Peyer's patch (tissue), 4 donors: ENCODE measurements at regions not wholly inside any gene's neighbourhood (a gene's known extent, or its start where the extent isn't known, plus 50 kb on each side); places are given as distances from the start of the nearest gene placed in this dataset.

Source experiments
- DNase-seq, 3 donors: peaks; one replicate each; pipeline ENCODE4 v3.0.0-alpha.2; 2017 to 2019
- H3K27ac ChIP-seq, 4 donors: fragments of 200-600 bp; sonication (generic); one replicate each; pipeline ENCODE4 v1.5.1; 2016 to 2019
- H3K27me3 ChIP-seq, 2 donors: fragments of 200-600 bp; sonication (generic); one replicate each; pipeline ENCODE4 v1.5.1; 2019
- H3K36me3 ChIP-seq, 3 donors: fragments of 200-600 bp; sonication (generic); one replicate each; pipeline ENCODE4 v1.5.1; 2016 to 2019
- H3K4me1 ChIP-seq, 4 donors: fragments of 200-600 bp; sonication (generic); one replicate each; pipeline ENCODE4 v1.5.1; 2016 to 2019
- H3K4me3 ChIP-seq, 4 donors: fragments of 200-600 bp; sonication (generic); 1 replicate in 3 of 4; 2 replicates in 1 of 4; pipeline ENCODE4 v1.5.1; 2016 to 2019; ENCODE audit warnings: mild to moderate bottlenecking in 1 of 4
- H3K9me3 ChIP-seq, 4 donors: fragments of 200-600 bp; sonication (generic); one replicate each; pipeline ENCODE4 v1.5.1; 2016 to 2019; ENCODE audit warnings: mild to moderate bottlenecking in 1 of 4
- POLR2A ChIP-seq, 2 donors: fragments of 450-650 bp; IDR thresholded peaks; one replicate each; pipeline ENCODE4 v1.5.1; 2017; ENCODE audit warnings: antibody characterized with exemption in 2 of 2, mild to moderate bottlenecking in 2 of 2, moderate library complexity in 2 of 2
- TF ChIP-seq, protein P1 (sequence below), 6 experiments: fragments of 450-650 bp in 4 of 6; fragments of 200-600 bp in 2 of 6; sonication (generic) in 1 of 6; IDR thresholded peaks; one replicate each; pipeline ENCODE4 v1.5.1; 2017 to 2019; ENCODE audit warnings: antibody characterized with exemption in 6 of 6, mild to moderate bottlenecking in 3 of 6, moderate library complexity in 1 of 6

DNA sequence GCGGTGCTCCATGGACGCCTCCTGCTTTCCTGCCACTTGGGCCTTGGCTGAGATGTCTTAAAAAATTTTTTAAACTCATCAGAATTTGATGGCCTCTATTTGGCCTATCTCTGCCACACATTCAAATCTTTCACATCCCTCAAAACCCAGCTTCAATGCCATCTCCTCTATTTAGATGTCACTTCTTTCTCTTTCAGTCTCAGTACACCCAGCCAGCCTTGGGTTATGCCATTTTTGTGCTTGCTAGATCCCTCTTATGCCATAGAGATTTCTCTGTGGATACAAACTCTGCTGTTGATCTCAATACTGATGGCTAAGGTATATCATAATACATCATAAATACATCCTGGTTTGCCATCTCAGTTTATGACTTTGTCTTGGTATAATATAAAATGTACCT, 222.3 kb upstream of the TPRG1 start:
- Histone ChIP-seq H3K27ac (peak overlapping the region; percentile 69 to 90 (median 84)), H3K4me1 (peaks cover 0 to 37% (median 8%) of the 10 kb centered on the region in 4 donors)

DNA sequence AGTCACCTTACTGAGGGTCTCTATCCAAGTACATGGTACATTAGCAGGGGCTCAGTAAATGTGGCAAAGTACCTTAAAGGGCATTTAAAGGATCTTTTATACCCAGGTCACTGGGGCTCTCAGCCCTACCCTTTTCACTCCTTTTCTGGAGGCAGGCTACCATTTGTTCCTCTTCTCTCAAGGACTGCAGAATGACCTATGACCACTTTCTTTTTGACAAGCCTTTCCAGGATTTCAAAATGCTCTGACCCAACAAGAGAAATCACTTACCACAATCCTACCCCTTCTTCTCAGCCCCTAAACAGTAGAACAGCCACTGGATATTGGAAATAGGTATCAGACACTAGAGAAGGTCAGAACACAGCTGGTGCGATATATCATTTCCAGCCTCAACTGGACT, 221.8 kb upstream of the TPRG1 start:
- no peak for TF ChIP-seq POLR2A (IDR thresholded peaks at IDR 0.05)
- TF ChIP-seq, protein P1, sequence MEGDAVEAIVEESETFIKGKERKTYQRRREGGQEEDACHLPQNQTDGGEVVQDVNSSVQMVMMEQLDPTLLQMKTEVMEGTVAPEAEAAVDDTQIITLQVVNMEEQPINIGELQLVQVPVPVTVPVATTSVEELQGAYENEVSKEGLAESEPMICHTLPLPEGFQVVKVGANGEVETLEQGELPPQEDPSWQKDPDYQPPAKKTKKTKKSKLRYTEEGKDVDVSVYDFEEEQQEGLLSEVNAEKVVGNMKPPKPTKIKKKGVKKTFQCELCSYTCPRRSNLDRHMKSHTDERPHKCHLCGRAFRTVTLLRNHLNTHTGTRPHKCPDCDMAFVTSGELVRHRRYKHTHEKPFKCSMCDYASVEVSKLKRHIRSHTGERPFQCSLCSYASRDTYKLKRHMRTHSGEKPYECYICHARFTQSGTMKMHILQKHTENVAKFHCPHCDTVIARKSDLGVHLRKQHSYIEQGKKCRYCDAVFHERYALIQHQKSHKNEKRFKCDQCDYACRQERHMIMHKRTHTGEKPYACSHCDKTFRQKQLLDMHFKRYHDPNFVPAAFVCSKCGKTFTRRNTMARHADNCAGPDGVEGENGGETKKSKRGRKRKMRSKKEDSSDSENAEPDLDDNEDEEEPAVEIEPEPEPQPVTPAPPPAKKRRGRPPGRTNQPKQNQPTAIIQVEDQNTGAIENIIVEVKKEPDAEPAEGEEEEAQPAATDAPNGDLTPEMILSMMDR (IDR thresholded peaks at IDR 0.05), result no peak
- Histone ChIP-seq H3K36me3 (no peaks in the 10 kb centered on the region), H3K4me3 (peak overlapping the region in 1 of 4 donors; percentile 0), H3K27ac (peak overlapping the region; percentile 38 to 90 (median 84)), H3K27me3 (no peaks in the 10 kb centered on the region), H3K9me3 (peaks cover 0 to 4% (median 0%) of the 10 kb centered on the region in 4 donors), H3K4me1 (peaks cover 0 to 37% (median 8%) of the 10 kb centered on the region in 4 donors)
- no peak for DNase-seq

More for the DNA sequence above, 222.3 kb upstream of the TPRG1 start:
- no peak for DNase-seq
- Histone ChIP-seq H3K36me3 (no peaks in the 10 kb centered on the region), H3K4me3 (peak overlapping the region in 1 of 4 donors; percentile 60), H3K9me3 (peaks cover 0 to 4% (median 0%) of the 10 kb centered on the region in 4 donors), H3K27me3 (no peaks in the 10 kb centered on the region)
- TF ChIP-seq, protein P1 (IDR thresholded peaks at IDR 0.05), result no peak
- TF ChIP-seq POLR2A (IDR thresholded peaks at IDR 0.05), result no peak

DNA sequence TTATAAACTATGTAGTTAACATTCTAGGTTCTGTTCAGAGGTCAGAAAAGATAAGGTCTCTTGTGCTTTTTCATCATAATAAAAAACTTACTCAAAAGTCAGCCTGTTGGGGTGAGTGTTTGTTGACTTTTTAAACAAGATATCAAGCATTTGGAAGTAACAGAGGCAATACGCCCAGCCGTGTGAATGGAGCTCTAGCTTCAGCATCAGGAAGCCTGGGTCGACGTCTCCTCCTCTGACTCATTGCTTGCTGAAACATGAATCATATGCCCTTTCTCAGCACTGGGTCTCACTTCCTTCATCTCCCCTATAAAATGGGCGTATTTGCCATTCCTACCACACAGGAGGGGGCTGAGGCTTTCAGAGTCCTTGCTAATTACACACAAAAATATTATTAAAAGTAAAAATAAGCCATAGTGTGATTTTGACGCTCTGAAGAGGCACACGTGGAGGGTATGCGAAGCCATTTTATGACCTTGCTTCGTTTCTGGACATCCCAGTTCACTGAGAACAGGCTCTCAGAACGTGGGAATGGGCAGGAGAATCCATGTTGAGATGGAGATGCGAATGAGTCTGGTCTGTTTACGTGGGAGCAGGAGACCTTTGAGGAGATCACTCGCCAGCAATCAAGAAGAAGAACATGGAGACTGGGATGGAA, 220.8 kb upstream of the TPRG1 start:
- H3K27me3 ChIP-seq, result no peaks in the 10 kb centered on the region
- H3K36me3 ChIP-seq, result no peaks in the 10 kb centered on the region
- TF ChIP-seq, protein P1 (IDR thresholded peaks at IDR 0.05), result no peak
- TF ChIP-seq POLR2A (IDR thresholded peaks at IDR 0.05), result peak in 1 of 2 donors; percentile 28
- H3K4me3 ChIP-seq, result no peak overlapping the region
- peak overlapping the region; percentile 7 to 90 (median 84) for H3K27ac ChIP-seq
- H3K9me3 ChIP-seq, result peaks cover 0 to 4% (median 0%) of the 10 kb centered on the region in 4 donors
- H3K4me1 ChIP-seq, result peaks cover 0 to 37% (median 8%) of the 10 kb centered on the region in 4 donors
- peak in 1 of 3 donors; percentile 84 for DNase-seq

DNA sequence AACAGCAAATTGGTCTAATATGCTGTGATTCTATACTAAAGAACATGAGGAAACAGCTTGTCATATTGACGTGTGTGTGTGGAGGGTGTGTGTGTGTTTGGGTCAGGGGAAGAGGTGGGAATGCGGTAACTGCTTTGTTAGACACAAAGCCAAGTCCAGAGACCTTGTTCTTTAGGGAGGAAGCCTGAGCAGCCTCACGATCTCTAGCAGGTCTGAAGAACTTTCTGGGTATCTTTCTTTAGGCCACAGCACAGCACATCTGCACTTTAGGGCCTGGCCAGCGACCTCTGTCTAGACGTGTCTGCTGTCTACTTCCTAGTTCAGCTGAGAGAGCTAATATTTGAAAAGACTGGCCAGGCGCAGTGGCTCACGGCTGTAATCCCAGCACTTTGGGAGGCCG, 220.0 kb upstream of the TPRG1 start:
- H3K27ac ChIP-seq, result peak overlapping the region; percentile 7 to 90 (median 74)
- no peaks in the 10 kb centered on the region for H3K36me3 ChIP-seq
- peaks cover 0 to 4% (median 0%) of the 10 kb centered on the region in 4 donors for H3K9me3 ChIP-seq
- H3K4me3 ChIP-seq, result no peak overlapping the region
- no peak for TF ChIP-seq POLR2A (IDR thresholded peaks at IDR 0.05)
- TF ChIP-seq, protein P1 (IDR thresholded peaks at IDR 0.05), result no peak
- H3K4me1 ChIP-seq, result peaks cover 0 to 35% (median 8%) of the 10 kb centered on the region in 4 donors
- DNase-seq, result no peak
- no peaks in the 10 kb centered on the region for H3K27me3 ChIP-seq

GRCh38 chr3:188954590-188955208, 217.1 kb upstream of the TPRG1 start:
- H3K36me3 ChIP-seq, result no peaks in the 10 kb centered on the region
- H3K27ac ChIP-seq, result no peak overlapping the region
- DNase-seq, result peak; percentile 75 to 90 (median 78)

More at GRCh38 chr3:188954590-188955208, 217.1 kb upstream of the TPRG1 start:
- H3K4me3 ChIP-seq, result no peak overlapping the region
- TF ChIP-seq POLR2A (IDR thresholded peaks at IDR 0.05), result no peak
- TF ChIP-seq, protein P1 (IDR thresholded peaks at IDR 0.05), result peak; percentile 79 to 96 (median 93)
- no peaks in the 10 kb centered on the region for H3K27me3 ChIP-seq
- H3K9me3 ChIP-seq, result no peaks in the 10 kb centered on the region
- peaks cover 0 to 13% (median 3%) of the 10 kb centered on the region in 4 donors for H3K4me1 ChIP-seq
